GM23338 (cell line): ENCODE measurements at regions not wholly inside any gene's neighbourhood (a gene's known extent, or its start where the extent isn't known, plus 50 kb on each side); places are given as distances from the start of the nearest gene placed in this dataset.

Experiments used
- CREB1 ChIP-seq: fragments of 250-450 bp; sonication (Bioruptor Pico); IDR thresholded peaks from 2 replicates; pipeline ENCODE4 v1.5.0; 2020; ENCODE audit warnings: low read depth, mild to moderate bottlenecking, moderate library complexity
- EZH2 ChIP-seq: fragments of 200-600 bp; sonication (generic); IDR thresholded peaks from one replicate; pipeline ENCODE4 v1.8.0; 2017; ENCODE audit warnings: antibody characterized with exemption, mild to moderate bottlenecking, low read depth; ENCODE audit not compliant: unreplicated experiment
- EZH2phosphoT487 ChIP-seq: fragments of 200-600 bp; sonication (generic); IDR thresholded peaks from one replicate; pipeline ENCODE4 v1.8.1; 2018; ENCODE audit warnings: antibody characterized with exemption; ENCODE audit not compliant: unreplicated experiment
- JUNB ChIP-seq: IDR thresholded peaks from one replicate; pipeline ENCODE4 v1.6.1; 2016; ENCODE audit warnings: antibody characterized with exemption; ENCODE audit not compliant: unreplicated experiment
- NANOG ChIP-seq: IDR thresholded peaks from 2 replicates; pipeline ENCODE4 v1.6.1; 2016; ENCODE audit warnings: antibody characterized with exemption, borderline replicate concordance
- POLR2AphosphoS5 ChIP-seq: IDR thresholded peaks from 2 replicates; pipeline ENCODE4 v1.6.1; 2016; ENCODE audit warnings: antibody characterized with exemption, low read depth
- STAT1 ChIP-seq: IDR thresholded peaks from one replicate; pipeline ENCODE4 v1.6.1; 2016; ENCODE audit warnings: antibody characterized with exemption; ENCODE audit not compliant: unreplicated experiment
- ZNF114 ChIP-seq: fragments of 250-450 bp; sonication (Bioruptor Pico); IDR thresholded peaks from 2 replicates; pipeline ENCODE4 v1.5.0; 2020; ENCODE audit warnings: mild to moderate bottlenecking, moderate library complexity
- ZNF331 ChIP-seq: fragments of 250-450 bp; sonication (Bioruptor Pico); IDR thresholded peaks from 2 replicates; pipeline ENCODE4 v1.5.0; 2020; ENCODE audit warnings: low read depth, mild to moderate bottlenecking, moderate library complexity
- TF ChIP-seq, protein P1 (sequence below), 2 experiments: fragments of 200-600 bp in 1 of 2; sonication (generic) in 1 of 2; conservative IDR thresholded peaks; 2 replicates each; pipeline versions ENCODE4 v1.5.1 to v1.6.1; 2016 to 2017; ENCODE audit warnings: antibody characterized with exemption in 2 of 2, low read depth in 2 of 2, mild to moderate bottlenecking in 2 of 2, moderate library complexity in 1 of 2
- TF ChIP-seq, protein P2 (sequence below): IDR thresholded peaks from one replicate; pipeline ENCODE4 v1.6.1; 2018; ENCODE audit warnings: antibody characterized with exemption; ENCODE audit not compliant: unreplicated experiment
- TF ChIP-seq, protein P3 (sequence below): fragments of 250-450 bp; sonication (Bioruptor Pico); IDR thresholded peaks from 2 replicates; pipeline ENCODE4 v1.5.0; 2020; ENCODE audit warnings: mild to moderate bottlenecking, moderate library complexity
- TF ChIP-seq, protein P4 (sequence below): IDR thresholded peaks from 2 replicates; pipeline ENCODE4 v1.6.1; 2016; ENCODE audit warnings: antibody characterized with exemption

DNA sequence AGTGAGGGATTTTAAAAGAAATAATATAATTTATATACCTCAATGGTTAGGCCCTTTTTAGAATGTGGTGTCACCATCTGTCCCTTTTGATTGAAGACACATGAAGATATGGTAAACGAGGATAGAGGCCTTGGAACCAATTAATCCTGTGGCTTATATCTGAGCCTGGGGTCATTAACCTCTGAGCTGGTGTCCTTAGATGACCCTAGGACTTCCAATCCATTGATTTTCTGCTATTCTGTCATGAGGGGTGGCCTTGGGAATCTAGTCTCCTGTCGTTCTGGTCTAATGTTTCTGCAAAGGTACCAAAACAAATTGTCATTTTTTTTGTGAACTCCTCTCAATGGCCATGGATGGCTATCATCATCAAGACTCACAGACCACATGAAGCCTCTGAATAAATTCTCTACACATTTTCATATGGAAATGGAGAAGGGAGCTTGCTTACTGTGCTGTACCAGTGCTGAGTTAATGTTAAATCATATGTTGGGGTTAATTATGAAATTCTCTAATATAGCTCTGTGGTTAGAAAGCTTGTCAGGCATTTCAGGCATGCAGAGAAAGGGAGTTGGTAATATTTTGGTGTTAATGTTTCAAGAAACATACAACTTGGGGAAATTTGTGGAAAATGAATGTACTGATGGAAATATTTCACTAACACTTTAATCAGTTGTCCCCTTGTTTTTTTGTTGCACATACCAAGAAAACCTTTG, 204.2 kb upstream of the IL15 start:
- TF ChIP-seq, protein P1, sequence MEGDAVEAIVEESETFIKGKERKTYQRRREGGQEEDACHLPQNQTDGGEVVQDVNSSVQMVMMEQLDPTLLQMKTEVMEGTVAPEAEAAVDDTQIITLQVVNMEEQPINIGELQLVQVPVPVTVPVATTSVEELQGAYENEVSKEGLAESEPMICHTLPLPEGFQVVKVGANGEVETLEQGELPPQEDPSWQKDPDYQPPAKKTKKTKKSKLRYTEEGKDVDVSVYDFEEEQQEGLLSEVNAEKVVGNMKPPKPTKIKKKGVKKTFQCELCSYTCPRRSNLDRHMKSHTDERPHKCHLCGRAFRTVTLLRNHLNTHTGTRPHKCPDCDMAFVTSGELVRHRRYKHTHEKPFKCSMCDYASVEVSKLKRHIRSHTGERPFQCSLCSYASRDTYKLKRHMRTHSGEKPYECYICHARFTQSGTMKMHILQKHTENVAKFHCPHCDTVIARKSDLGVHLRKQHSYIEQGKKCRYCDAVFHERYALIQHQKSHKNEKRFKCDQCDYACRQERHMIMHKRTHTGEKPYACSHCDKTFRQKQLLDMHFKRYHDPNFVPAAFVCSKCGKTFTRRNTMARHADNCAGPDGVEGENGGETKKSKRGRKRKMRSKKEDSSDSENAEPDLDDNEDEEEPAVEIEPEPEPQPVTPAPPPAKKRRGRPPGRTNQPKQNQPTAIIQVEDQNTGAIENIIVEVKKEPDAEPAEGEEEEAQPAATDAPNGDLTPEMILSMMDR (conservative IDR thresholded peaks at IDR 0.05; ENCODE audit: low read depth in 2 of 2) = no peak
- TF ChIP-seq, protein P2, sequence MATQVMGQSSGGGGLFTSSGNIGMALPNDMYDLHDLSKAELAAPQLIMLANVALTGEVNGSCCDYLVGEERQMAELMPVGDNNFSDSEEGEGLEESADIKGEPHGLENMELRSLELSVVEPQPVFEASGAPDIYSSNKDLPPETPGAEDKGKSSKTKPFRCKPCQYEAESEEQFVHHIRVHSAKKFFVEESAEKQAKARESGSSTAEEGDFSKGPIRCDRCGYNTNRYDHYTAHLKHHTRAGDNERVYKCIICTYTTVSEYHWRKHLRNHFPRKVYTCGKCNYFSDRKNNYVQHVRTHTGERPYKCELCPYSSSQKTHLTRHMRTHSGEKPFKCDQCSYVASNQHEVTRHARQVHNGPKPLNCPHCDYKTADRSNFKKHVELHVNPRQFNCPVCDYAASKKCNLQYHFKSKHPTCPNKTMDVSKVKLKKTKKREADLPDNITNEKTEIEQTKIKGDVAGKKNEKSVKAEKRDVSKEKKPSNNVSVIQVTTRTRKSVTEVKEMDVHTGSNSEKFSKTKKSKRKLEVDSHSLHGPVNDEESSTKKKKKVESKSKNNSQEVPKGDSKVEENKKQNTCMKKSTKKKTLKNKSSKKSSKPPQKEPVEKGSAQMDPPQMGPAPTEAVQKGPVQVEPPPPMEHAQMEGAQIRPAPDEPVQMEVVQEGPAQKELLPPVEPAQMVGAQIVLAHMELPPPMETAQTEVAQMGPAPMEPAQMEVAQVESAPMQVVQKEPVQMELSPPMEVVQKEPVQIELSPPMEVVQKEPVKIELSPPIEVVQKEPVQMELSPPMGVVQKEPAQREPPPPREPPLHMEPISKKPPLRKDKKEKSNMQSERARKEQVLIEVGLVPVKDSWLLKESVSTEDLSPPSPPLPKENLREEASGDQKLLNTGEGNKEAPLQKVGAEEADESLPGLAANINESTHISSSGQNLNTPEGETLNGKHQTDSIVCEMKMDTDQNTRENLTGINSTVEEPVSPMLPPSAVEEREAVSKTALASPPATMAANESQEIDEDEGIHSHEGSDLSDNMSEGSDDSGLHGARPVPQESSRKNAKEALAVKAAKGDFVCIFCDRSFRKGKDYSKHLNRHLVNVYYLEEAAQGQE = no peak
- TF ChIP-seq EZH2 (no peak), NANOG (no peak), POLR2AphosphoS5 (no peak), EZH2phosphoT487 (no peak), STAT1 (no peak), JUNB (no peak), CREB1 (no peak), ZNF114 (CRISPR knock-in tag) (no peak), ZNF331 (CRISPR knock-in tag) (no peak)
- TF ChIP-seq, protein P3, sequence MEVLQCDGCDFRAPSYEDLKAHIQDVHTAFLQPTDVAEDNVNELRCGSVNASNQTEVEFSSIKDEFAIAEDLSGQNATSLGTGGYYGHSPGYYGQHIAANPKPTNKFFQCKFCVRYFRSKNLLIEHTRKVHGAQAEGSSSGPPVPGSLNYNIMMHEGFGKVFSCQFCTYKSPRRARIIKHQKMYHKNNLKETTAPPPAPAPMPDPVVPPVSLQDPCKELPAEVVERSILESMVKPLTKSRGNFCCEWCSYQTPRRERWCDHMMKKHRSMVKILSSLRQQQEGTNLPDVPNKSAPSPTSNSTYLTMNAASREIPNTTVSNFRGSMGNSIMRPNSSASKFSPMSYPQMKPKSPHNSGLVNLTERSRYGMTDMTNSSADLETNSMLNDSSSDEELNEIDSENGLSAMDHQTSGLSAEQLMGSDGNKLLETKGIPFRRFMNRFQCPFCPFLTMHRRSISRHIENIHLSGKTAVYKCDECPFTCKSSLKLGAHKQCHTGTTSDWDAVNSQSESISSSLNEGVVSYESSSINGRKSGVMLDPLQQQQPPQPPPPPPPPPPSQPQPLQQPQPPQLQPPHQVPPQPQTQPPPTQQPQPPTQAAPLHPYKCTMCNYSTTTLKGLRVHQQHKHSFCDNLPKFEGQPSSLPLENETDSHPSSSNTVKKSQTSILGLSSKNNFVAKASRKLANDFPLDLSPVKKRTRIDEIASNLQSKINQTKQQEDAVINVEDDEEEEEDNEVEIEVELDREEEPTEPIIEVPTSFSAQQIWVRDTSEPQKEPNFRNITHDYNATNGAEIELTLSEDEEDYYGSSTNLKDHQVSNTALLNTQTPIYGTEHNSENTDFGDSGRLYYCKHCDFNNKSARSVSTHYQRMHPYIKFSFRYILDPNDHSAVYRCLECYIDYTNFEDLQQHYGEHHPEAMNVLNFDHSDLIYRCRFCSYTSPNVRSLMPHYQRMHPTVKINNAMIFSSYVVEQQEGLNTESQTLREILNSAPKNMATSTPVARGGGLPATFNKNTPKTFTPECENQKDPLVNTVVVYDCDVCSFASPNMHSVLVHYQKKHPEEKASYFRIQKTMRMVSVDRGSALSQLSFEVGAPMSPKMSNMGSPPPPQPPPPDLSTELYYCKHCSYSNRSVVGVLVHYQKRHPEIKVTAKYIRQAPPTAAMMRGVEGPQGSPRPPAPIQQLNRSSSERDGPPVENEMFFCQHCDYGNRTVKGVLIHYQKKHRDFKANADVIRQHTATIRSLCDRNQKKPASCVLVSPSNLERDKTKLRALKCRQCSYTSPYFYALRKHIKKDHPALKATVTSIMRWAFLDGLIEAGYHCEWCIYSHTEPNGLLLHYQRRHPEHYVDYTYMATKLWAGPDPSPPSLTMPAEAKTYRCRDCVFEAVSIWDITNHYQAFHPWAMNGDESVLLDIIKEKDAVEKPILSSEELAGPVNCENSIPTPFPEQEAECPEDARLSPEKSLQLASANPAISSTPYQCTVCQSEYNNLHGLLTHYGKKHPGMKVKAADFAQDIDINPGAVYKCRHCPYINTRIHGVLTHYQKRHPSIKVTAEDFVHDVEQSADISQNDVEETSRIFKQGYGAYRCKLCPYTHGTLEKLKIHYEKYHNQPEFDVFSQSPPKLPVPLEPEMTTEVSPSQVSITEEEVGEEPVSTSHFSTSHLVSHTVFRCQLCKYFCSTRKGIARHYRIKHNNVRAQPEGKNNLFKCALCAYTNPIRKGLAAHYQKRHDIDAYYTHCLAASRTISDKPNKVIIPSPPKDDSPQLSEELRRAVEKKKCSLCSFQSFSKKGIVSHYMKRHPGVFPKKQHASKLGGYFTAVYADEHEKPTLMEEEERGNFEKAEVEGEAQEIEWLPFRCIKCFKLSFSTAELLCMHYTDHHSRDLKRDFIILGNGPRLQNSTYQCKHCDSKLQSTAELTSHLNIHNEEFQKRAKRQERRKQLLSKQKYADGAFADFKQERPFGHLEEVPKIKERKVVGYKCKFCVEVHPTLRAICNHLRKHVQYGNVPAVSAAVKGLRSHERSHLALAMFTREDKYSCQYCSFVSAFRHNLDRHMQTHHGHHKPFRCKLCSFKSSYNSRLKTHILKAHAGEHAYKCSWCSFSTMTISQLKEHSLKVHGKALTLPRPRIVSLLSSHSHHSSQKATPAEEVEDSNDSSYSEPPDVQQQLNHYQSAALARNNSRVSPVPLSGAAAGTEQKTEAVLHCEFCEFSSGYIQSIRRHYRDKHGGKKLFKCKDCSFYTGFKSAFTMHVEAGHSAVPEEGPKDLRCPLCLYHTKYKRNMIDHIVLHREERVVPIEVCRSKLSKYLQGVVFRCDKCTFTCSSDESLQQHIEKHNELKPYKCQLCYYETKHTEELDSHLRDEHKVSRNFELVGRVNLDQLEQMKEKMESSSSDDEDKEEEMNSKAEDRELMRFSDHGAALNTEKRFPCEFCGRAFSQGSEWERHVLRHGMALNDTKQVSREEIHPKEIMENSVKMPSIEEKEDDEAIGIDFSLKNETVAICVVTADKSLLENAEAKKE (CRISPR knock-in tag) = no peak
- TF ChIP-seq, protein P4, sequence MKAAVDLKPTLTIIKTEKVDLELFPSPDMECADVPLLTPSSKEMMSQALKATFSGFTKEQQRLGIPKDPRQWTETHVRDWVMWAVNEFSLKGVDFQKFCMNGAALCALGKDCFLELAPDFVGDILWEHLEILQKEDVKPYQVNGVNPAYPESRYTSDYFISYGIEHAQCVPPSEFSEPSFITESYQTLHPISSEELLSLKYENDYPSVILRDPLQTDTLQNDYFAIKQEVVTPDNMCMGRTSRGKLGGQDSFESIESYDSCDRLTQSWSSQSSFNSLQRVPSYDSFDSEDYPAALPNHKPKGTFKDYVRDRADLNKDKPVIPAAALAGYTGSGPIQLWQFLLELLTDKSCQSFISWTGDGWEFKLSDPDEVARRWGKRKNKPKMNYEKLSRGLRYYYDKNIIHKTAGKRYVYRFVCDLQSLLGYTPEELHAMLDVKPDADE = no peak
